Gastroesophageal sphincter (tissue), 4 donors: ENCODE measurements at regions not wholly inside any gene's neighbourhood (a gene's known extent, or its start where the extent isn't known, plus 50 kb on each side); places are given as distances from the start of the nearest gene placed in this dataset.
"Not testable (repeated sequence)": the region's sequence is repeated elsewhere in the genome, so short reads cannot be mapped to it uniquely, and the experiment has no call there.

Experiments
- ATAC-seq: fragments of 150-250 bp; one replicate; pipeline ENCODE4 v1.9.1; 2016; ENCODE audit warnings: mild to moderate bottlenecking, moderate library complexity
- H3K27ac ChIP-seq, 4 donors: fragments of 200-600 bp; sonication (generic) in 3 of 4; 1 replicate in 3 of 4; 2 replicates in 1 of 4; pipeline ENCODE4 v1.5.1; 2016 to 2019
- H3K27me3 ChIP-seq: fragments of 200-600 bp; sonication (generic); one replicate; pipeline ENCODE4 v1.5.1; 2019
- H3K36me3 ChIP-seq, 2 donors: fragments of 200-600 bp; sonication (generic); one replicate each; pipeline ENCODE4 v1.5.1; 2019; ENCODE audit warnings: control low read depth in 1 of 2
- H3K4me1 ChIP-seq, 3 donors: fragments of 200-600 bp; sonication (generic); 1 replicate in 2 of 3; 2 replicates in 1 of 3; pipeline ENCODE4 v1.5.1; 2016 to 2019; ENCODE audit warnings: control low read depth in 2 of 3
- H3K4me3 ChIP-seq, 2 donors: fragments of 200-600 bp; sonication (generic); one replicate each; pipeline ENCODE4 v1.5.1; 2019; ENCODE audit warnings: mild to moderate bottlenecking in 1 of 2, moderate library complexity in 1 of 2
- H3K9me3 ChIP-seq, 3 donors: fragments of 200-600 bp; sonication (generic); one replicate each; pipeline ENCODE4 v1.5.1; 2017 to 2019; ENCODE audit warnings: control low read depth in 2 of 3
- EP300 ChIP-seq: sonication (generic); formaldehyde crosslinking; IDR thresholded peaks from one replicate; pipeline ENCODE4 v1.6.1; 2017; ENCODE audit warnings: antibody characterized with exemption, mild to moderate bottlenecking
- POLR2A ChIP-seq, 2 donors: fragments of 450-650 bp; IDR thresholded peaks; one replicate each; pipeline ENCODE4 v1.6.1; 2017; ENCODE audit warnings: antibody characterized with exemption in 2 of 2, mild to moderate bottlenecking in 2 of 2, moderate library complexity in 1 of 2
- POLR2AphosphoS5 ChIP-seq: sonication (generic); formaldehyde crosslinking; IDR thresholded peaks from one replicate; pipeline ENCODE4 v1.6.1; 2017; ENCODE audit warnings: antibody characterized with exemption
- WGBS, 2 donors: methylation state at CpG; one replicate each; pipeline ENCODE4 v1.1.5; 2018; ENCODE audit warnings: low coverage in 1 of 2; 5-methylcytosine and 5-hydroxymethylcytosine counted together
- TF ChIP-seq, protein P1 (sequence below), 4 experiments: fragments of 200-600 bp in 2 of 4; fragments of 450-650 bp in 2 of 4; sonication (generic) in 1 of 4; IDR thresholded peaks; one replicate each; pipeline ENCODE4 v1.5.1; 2017 to 2019; ENCODE audit warnings: antibody characterized with exemption in 4 of 4, mild to moderate bottlenecking in 2 of 4, moderate library complexity in 2 of 4

DNA sequence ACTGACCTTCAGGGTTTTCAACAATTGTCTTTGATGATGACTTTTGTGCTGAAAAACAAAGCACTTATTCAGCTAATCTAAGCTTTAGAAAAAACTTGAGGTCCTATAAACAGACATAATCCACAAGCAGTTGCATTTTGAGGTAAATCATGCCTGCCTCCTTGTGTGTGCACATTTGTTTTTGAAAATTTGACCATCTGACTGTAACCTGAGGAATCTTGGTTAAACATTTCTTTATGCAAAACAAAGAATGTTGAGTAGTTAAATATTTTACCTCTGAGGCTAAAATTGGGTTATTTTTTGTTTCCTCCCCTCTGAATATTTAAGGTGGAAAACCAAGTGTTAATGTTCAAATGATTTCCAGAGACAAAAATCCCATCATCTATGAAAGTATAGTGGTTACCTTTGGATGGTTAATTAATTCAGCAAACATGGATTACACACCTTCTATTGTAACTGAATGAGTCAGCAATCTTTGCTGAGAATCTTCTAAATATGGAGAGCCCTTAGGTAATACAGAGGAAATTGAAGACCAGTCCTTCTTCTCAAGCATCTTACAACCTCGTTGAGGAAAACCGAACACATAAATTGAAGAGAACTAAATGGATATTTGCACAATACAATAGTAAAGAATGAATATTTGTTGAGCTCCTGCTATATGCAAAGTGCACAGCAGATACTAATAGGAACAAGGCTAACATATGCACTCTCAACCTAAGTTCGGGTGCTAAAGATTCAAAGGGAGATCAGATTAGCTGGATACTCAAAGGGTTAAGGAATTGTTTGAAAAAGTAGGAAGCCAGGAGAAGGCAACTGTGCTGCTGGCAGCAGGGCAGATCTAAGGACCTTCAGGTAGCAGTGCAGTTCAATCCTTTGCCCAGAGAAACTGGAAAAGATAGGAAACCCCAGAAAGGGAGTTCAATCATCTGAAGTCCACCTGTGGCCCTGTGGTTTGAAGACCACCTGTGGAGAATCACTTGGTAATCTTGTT lies 115.2 kb downstream of the BMP4 start:
- Histone ChIP-seq H3K9me3 (peaks cover 0 to 23% (median 0%) of the 10 kb centered on the region in 3 donors), H3K4me3 (no peak overlapping the region), H3K27me3 (no peaks in the 10 kb centered on the region), H3K27ac (no peak overlapping the region), H3K36me3 (no peaks in the 10 kb centered on the region), H3K4me1 (no peaks in the 10 kb centered on the region)
- TF ChIP-seq POLR2A (IDR thresholded peaks at IDR 0.05) = no peak
- TF ChIP-seq, protein P1, sequence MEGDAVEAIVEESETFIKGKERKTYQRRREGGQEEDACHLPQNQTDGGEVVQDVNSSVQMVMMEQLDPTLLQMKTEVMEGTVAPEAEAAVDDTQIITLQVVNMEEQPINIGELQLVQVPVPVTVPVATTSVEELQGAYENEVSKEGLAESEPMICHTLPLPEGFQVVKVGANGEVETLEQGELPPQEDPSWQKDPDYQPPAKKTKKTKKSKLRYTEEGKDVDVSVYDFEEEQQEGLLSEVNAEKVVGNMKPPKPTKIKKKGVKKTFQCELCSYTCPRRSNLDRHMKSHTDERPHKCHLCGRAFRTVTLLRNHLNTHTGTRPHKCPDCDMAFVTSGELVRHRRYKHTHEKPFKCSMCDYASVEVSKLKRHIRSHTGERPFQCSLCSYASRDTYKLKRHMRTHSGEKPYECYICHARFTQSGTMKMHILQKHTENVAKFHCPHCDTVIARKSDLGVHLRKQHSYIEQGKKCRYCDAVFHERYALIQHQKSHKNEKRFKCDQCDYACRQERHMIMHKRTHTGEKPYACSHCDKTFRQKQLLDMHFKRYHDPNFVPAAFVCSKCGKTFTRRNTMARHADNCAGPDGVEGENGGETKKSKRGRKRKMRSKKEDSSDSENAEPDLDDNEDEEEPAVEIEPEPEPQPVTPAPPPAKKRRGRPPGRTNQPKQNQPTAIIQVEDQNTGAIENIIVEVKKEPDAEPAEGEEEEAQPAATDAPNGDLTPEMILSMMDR (IDR thresholded peaks at IDR 0.05) = no peak
- TF ChIP-seq POLR2AphosphoS5 = no peak
- no peak for TF ChIP-seq EP300
- WGBS, 2 donors = 83 to 87% methylated on average over 1 to 3 of the region's 3 CpGs
- ATAC-seq = no peak

DNA sequence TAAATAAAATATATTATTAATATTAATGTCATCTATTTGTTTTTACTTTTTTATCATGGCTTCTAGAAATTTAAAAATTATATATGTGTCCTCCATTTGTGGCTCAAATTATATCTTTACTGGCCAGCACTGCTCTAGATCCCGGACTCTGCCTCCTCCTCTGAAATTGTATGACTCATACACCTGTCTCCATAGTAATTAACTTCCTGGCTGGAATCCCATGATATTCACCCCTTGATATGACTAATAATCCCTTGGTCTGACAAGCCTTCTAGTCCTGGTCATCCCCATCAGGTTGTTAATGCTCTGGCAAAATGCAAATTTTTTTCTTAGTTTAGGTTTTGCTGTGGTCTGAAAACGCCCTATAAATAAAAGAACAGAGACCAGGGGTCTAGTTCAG lies 116.2 kb downstream of the BMP4 start:
- Histone ChIP-seq H3K4me3 (no peak overlapping the region), H3K4me1 (no peaks in the 10 kb centered on the region), H3K36me3 (no peaks in the 10 kb centered on the region), H3K9me3 (peaks cover 0 to 23% (median 0%) of the 10 kb centered on the region in 3 donors), H3K27ac (no peak overlapping the region), H3K27me3 (no peaks in the 10 kb centered on the region)
- TF ChIP-seq, protein P1 (IDR thresholded peaks at IDR 0.05) = no peak
- TF ChIP-seq POLR2AphosphoS5 (no peak), EP300 (no peak), POLR2A (IDR thresholded peaks at IDR 0.05) (no peak)
- 63 to 67% methylated on average over 2 of the region's 2 CpGs for WGBS, 2 donors
- ATAC-seq = no peak

DNA sequence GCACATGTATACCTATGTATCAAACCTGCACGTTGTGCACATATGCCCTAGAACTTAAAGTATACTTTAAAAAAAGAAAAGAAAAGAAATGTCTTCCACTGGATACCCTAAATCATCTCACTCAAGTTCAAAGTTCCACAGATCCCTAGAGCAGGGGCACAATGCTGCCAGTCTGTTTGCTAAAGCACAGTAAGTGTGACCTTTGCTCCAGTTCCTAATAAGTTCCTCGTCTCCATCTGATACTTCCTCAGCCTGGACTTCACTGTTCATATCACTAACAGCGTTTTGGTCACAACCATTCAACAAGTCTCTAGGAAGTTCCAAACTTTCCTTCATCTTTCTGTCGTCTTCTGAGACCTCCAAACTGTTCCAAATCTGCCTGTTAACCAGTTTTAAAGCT lies 118.3 kb downstream of the BMP4 start:
- no peaks in the 10 kb centered on the region for H3K36me3 ChIP-seq
- no peaks in the 10 kb centered on the region for H3K27me3 ChIP-seq
- no peak for TF ChIP-seq EP300
- no peak for TF ChIP-seq POLR2A (IDR thresholded peaks at IDR 0.05)
- TF ChIP-seq, protein P1 (IDR thresholded peaks at IDR 0.05) = no peak
- no peak for TF ChIP-seq POLR2AphosphoS5
- H3K9me3 ChIP-seq = peaks cover 0 to 23% (median 0%) of the 10 kb centered on the region in 3 donors
- WGBS, 2 donors = 73 to 75% methylated on average over 4 of the region's 4 CpGs
- H3K27ac ChIP-seq = no peak overlapping the region
- no peak for ATAC-seq
- no peaks in the 10 kb centered on the region for H3K4me1 ChIP-seq
- H3K4me3 ChIP-seq = no peak overlapping the region

DNA sequence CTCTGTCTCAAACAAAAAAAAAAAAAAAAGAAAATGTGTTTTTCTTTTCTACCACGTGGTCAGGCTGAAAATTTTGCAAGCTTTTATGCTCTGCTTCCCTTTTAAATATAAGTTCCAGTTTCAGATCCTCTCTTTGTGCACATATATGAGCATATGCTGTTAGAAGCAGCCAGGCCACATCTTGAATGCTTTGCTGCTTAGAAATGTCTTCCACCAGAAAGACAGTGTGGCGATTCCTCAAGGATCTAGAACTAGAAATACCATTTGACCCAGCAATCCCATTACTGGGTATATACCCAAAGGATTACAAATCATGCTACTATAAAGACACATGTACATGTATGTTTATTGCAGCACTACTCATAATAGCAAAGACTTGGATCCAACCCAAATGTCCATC lies 119.0 kb downstream of the BMP4 start:
- not testable (repeated sequence) for ATAC-seq, H3K27ac ChIP-seq, H3K27me3 ChIP-seq, H3K4me3 ChIP-seq, H3K36me3 ChIP-seq, H3K4me1 ChIP-seq
- 78 to 89% methylated on average over 1 to 2 of the region's 2 CpGs for WGBS, 2 donors
- peaks cover 0 to 23% (median 0%) of the 10 kb centered on the region in 3 donors for H3K9me3 ChIP-seq

DNA sequence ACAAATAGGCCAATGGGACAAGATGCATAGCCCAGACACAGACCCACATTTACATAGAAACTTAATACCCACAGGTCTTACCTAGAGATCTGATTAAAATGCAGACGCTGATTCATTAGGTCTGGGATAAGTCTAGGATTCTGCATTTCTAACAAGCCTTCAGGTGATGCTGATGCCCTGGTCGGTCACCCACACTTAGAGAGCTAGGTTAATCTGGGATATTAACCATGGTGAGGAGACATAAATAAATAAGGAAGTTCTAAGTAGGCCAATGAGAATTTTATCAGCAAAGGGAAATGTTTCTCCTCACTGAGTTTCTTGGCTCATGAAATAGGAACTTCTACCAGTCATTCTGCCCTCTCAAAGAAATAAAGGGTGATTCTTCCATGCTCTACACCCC lies 120.1 kb downstream of the BMP4 start:
- no peak overlapping the region for H3K4me3 ChIP-seq
- H3K36me3 ChIP-seq = no peaks in the 10 kb centered on the region
- H3K27ac ChIP-seq = no peak overlapping the region
- no peak for ATAC-seq
- TF ChIP-seq POLR2AphosphoS5 (no peak), EP300 (no peak), POLR2A (IDR thresholded peaks at IDR 0.05) (no peak)
- TF ChIP-seq, protein P1 (IDR thresholded peaks at IDR 0.05) = no peak
- H3K27me3 ChIP-seq = no peaks in the 10 kb centered on the region
- no peaks in the 10 kb centered on the region for H3K4me1 ChIP-seq
- WGBS, 2 donors = 78 to 100% methylated on average over 2 of the region's 2 CpGs
- H3K9me3 ChIP-seq = peaks cover 0 to 23% (median 0%) of the 10 kb centered on the region in 3 donors
